GM20431 (cell line): ENCODE measurements at regions not wholly inside any gene's neighbourhood (a gene's known extent, or its start where the extent isn't known, plus 50 kb on each side); places are given as distances from the start of the nearest gene placed in this dataset.

Source experiments
- in situ Hi-C: fragments of 300-500 bp; cut with MseI, MboI; formaldehyde crosslinking; loops from one replicate; pipeline ENCODE4 v1.15.0; 2020; ENCODE audit warnings: low sequenced_read_pairs; ENCODE audit not compliant: unreplicated experiment

GRCh38 chr6:165747963-165748362, 84.9 kb upstream of the PDE10A start:
- in situ Hi-C loops: no loop called here

GRCh38 chr6:165746331-165746730, 83.3 kb upstream of the PDE10A start:
- in situ Hi-C loops: no loop called here

DNA sequence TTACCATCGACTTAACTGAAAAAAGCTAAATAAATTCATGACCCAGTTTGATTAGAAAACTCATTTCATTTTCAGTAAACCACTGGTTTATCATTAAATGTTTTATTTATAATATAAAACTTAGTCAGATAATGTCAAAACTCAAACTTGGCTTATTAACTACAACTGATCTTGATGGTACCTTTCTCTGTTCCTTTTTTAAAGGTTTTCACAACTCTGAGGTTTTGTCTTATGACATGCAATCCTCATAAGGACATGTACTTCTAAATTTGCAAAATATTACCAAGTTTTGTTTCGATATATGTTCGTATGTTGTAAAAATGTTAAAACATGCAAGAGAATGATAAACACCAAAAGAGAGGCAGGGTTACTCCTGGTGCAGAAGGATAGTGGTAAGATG, 82.5 kb upstream of the PDE10A start:
- in situ Hi-C loops: no loop called here

- in situ Hi-C loops: no loop called here
These were observed 81.7 kb upstream of the PDE10A start for GRCh38 chr6:165744555-165745228.

DNA sequence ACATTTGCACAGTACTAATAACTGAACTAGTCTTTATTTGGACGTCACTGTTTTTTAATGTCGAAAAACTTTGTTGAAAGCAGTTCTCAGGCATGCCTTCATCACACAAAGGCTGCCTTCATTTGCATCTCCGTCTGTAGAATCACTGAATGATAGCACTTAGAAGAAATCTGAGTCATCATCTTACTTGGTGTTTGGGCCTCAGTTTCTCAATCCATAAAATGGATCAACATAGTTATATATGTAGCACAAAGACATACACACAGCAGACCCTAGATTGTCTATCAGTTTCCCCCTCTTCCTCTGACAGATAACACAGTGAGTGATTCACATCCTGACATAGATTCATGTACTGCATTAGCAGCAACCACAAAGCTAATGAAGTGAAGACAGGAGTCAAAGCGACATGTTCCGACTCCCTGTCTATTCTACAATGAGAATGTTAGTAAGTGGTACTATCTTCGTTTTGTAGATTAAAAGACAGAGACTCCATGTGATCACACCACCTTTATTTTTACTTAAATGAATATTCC, 80.4 kb upstream of the PDE10A start:
- in situ Hi-C loops: no loop called here

- in situ Hi-C loops: no loop called here
These were observed 79.0 kb upstream of the PDE10A start for GRCh38 chr6:165742047-165742446.

- in situ Hi-C loops: no loop called here
These were observed 74.4 kb upstream of the PDE10A start for GRCh38 chr6:165737396-165737795.

- in situ Hi-C loops: no loop called here
These were observed 72.0 kb upstream of the PDE10A start for GRCh38 chr6:165735065-165735464.

DNA sequence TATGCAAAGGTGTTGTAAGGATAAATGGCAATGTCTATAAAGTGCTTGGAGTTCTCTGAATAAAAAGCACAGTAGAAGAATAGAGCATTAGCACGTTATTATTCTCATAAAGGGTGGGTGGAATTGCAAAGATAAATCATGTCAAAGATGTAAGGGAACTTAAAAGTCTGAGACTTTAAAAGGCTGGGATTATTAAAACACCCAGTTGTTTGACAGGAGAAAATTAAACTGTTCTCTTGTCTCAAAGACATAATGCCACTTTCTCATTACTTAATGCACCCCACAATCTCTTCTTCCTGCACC, 70.4 kb upstream of the PDE10A start:
- in situ Hi-C loops: no loop called here

- in situ Hi-C loops: no loop called here
These were observed 69.9 kb upstream of the PDE10A start for GRCh38 chr6:165732696-165733488.

DNA sequence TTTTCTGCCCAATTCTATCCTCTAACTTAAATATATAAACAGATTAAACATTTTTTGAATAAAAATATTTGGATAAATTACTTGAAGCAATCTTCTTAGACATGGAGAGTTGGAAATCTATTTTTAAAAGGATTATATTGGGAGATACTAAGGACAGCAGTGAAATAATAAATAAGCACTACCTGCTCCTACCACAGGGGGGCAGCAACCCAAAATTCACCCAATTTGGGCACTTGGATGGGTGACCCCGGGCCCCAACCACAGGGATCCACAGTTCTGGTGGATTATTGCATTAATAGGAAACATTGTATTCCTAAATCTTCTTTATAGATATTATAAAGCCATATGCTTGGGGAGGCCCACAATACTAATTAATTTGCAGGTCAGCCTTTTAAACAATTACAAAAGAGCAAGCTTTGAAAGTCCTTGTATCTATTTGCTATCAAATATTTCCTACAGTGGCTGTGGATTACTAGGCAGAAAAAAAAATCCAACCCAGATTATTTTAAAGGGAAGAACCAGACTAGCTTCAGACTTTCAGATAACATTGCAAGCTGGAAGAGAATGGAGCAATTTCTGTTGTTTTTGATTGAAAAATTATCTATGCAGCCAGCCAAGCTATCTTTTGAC, 66.4 kb upstream of the PDE10A start:
- in situ Hi-C loops: no loop called here

DNA sequence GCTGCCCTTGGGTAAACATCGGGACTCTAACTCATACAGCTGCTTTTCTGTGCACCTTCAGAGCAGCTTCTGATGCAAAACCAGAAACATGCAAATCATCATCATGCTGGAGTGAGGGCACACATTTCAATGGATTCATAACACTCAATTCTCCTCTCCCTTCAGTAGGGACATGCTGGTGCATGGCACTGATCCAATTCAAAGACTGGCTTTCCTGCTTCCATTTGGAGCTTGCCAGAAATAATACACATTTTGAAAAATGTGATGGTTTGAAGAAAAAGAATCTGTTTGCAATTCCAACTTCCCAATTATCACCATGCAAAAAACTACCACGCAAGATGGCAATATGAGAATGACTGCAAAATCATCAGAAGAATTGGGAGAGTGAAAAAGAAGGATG, 65.2 kb upstream of the PDE10A start:
- in situ Hi-C loops: no loop called here

- in situ Hi-C loops: no loop called here
These were observed 63.9 kb upstream of the PDE10A start for GRCh38 chr6:165726965-165727381.

- in situ Hi-C loops: no loop called here
These were observed 63.3 kb upstream of the PDE10A start for GRCh38 chr6:165726290-165726875.

DNA sequence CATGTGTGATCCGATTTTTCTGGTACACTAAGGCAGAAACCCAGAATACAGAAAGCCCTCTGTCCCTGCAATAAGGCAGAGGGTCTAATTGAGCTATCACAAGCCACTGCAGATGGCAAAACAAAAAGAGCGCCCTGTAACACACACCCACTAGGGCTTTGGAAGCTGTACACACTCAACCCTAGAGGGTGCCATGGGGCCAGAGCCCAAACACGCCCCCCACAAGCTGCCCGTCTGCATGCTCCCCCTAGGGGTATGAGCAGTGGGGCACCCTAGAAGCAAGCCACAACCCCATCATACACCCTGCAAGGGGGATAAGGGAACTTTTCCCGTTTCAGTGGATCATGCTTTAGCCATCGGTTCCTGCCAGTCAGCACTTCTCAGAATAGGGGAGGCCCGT, 62.2 kb upstream of the PDE10A start:
- in situ Hi-C loops: no loop called here

DNA sequence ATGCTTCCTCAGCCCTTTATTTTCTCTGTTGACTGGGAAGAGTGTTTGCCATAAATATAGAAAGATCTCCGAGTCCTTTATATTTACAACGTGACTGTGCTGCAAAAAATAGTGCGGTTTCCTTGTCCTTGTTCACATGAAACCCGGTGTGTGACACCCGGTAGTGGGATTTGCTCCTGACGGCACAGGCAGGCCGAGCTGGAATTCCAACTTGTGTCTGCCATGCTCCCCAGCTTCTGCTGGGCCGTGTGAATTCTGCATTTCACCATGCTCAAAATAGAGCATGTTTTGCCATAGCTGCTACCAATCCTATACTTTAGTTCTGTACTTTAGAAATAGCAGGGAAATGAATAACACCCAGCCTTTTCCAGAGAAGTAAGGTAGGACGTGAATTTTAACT, 60.3 kb upstream of the PDE10A start:
- in situ Hi-C loops: no loop called here

- in situ Hi-C loops: no loop called here
These were observed 59.0 kb upstream of the PDE10A start for GRCh38 chr6:165722022-165722421.

DNA sequence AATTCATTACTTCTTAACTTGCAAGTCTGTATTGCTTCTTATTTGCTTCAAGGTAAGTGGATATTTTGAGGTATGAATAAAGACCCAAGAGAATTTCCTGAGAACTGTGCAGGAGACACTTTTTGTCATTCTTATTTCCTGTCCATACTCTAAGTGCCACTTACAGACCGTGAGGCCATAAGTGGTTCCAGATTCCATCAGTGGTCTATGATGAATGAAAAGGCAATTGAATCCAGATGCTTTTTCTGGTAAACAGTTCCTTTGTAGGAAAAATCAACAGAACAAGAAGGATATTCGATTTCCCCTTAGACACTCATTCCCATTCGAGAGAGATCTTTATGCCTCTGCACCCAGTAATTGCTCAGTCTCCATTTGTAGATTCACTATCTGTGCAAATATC, 58.3 kb upstream of the PDE10A start:
- in situ Hi-C loops: no loop called here

DNA sequence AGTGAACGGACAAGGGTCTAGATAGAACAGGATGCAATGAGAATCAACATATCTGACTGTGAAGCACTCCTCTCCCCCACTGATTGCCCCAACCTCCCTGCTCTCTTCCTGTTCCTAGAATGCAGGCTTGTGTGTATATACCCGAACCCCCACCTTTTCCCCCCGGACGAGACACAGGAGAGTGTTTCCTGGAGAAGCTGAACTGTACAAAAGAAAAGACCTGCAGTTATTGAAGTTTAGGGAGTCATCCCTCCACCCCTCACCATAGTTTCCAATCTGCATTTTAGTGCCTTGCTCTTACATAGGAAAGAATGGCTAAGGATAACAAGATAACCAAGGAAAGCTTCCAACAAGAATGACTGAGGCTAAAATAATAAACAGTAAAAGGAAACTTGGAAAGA, 55.5 kb upstream of the PDE10A start:
- in situ Hi-C loops: no loop called here

- in situ Hi-C loops: no loop called here
These were observed 54.9 kb upstream of the PDE10A start for GRCh38 chr6:165717732-165718465.
